HepG2 (cell line): ENCODE measurements at regions not wholly inside any gene's neighbourhood (a gene's known extent, or its start where the extent isn't known, plus 50 kb on each side); places are given as distances from the start of the nearest gene placed in this dataset.
A peak's percentile ranks its signal among the peaks of the same experiment; 100 is the strongest.

Source experiments
- ATAC-seq: fragments of 200-7000 bp; cut with Tn5 transposase; 3 replicates; pipeline ENCODE4 v1.9.1; 2020; ENCODE audit warnings: mild to moderate bottlenecking, moderate library complexity
- BruUV-seq: library from RNA; stranded (reverse); fragments of 400-500 nt; replicated peaks from 2 replicates; lab custom pipeline; 2021; lab: Mats Ljungman, UMichigan
- CTCF ChIA-PET: fragments of 300-600 bp; formaldehyde crosslinking; extraction: SDS; loops from one replicate; lab custom pipeline; 2021; ENCODE audit warnings: low total read pairs, inconsistent platforms, low intra/inter-chr PET ratio; lab: Yijun Ruan, JAX
- POLR2A ChIA-PET: fragments of 350-600 bp; sonication (Branson Sonifier 250); formaldehyde crosslinking; loops from one replicate; lab custom pipeline; 2020; ENCODE audit warnings: antibody characterized with exemption, inconsistent platforms; lab: Yijun Ruan, JAX
- DNase-seq: peaks from one replicate; pipeline ENCODE4 v3.0.0-alpha.2; 2015; ENCODE audit warnings: low spot score
- FAIRE-seq: peaks from 3 replicates; lab custom pipeline; 2011; peaks lifted over from hg19 to GRCh38; lab: Jason Lieb, UNC
- H2AFZ ChIP-seq: one replicate; pipeline ENCODE4 v1.6.1; 2011; ENCODE audit warnings: low read length, inconsistent platforms
- H3K27ac ChIP-seq: fragments of 300-600 bp; 3 replicates; pipeline ENCODE4 v1.8.0; 2011; ENCODE audit warnings: mixed run types, mild to moderate bottlenecking, mixed read lengths, low read length, inconsistent platforms; ENCODE audit not compliant: insufficient read depth; ENCODE audit errors: extremely low read length
- H3K27me3 ChIP-seq, 2 experiments: fragments of 200-600 bp in 1 of 2; 2 replicates in 1 of 2; 3 replicates in 1 of 2; pipeline versions ENCODE4 v1.6.0 to v1.8.0; 2011; ENCODE audit warnings: low read length in 2 of 2, mild to moderate bottlenecking in 2 of 2, moderate library complexity in 2 of 2, inconsistent platforms in 1 of 2; ENCODE audit not compliant: insufficient read depth in 2 of 2, control insufficient read depth in 1 of 2
- H3K36me3 ChIP-seq, 2 experiments: fragments of 200-600 bp in 1 of 2; replicated peaks in 1 of 2; 2 replicates in 1 of 2; 3 replicates in 1 of 2; pipeline versions ENCODE4 v1.5.1 to v1.8.0; 2011; ENCODE audit warnings: low read length in 2 of 2, inconsistent platforms in 1 of 2; ENCODE audit not compliant: insufficient read depth in 2 of 2, control insufficient read depth in 1 of 2
- H3K4me1 ChIP-seq: 2 replicates; pipeline ENCODE4 v1.5.1; 2012; ENCODE audit warnings: low read length, inconsistent platforms; ENCODE audit not compliant: insufficient read depth
- H3K4me2 ChIP-seq: 2 replicates; pipeline ENCODE4 v1.6.0; 2011; ENCODE audit warnings: low read depth, low read length, inconsistent platforms
- H3K4me3 ChIP-seq, 3 experiments: fragments of 200-600 bp in 1 of 3; sonication (generic), shearing (Covaris generic) in 1 of 3; replicated peaks in 1 of 3; 2 replicates each; pipeline ENCODE4 v1.5.1; 2011 to 2016; ENCODE audit warnings: low read length in 3 of 3, inconsistent platforms in 2 of 3, low read depth in 2 of 3, mild to moderate bottlenecking in 2 of 3, control low read depth in 1 of 3, mixed read lengths in 1 of 3; ENCODE audit not compliant: insufficient read depth in 1 of 3
- H3K79me2 ChIP-seq: one replicate; pipeline ENCODE4 v1.6.1; 2011; ENCODE audit warnings: low read length, inconsistent platforms; ENCODE audit not compliant: insufficient read depth
- H3K9ac ChIP-seq: 2 replicates; pipeline ENCODE4 v1.6.0; 2011; ENCODE audit warnings: mild to moderate bottlenecking, low read depth, low read length, inconsistent platforms; ENCODE audit not compliant: insufficient read depth
- H3K9me3 ChIP-seq: 2 replicates; pipeline ENCODE4 v1.5.1; 2012; ENCODE audit warnings: mild to moderate bottlenecking, low read length
- H4K20me1 ChIP-seq: 2 replicates; pipeline ENCODE4 v1.6.0; 2011; ENCODE audit warnings: inconsistent platforms, mild to moderate bottlenecking, low read length, moderate library complexity; ENCODE audit not compliant: insufficient read depth
- ATF7-NPFF ChIP-seq: sonication (generic); formaldehyde crosslinking; IDR thresholded peaks from 2 replicates; pipeline ENCODE4 v1.8.1; 2023; ENCODE audit warnings: mild to moderate bottlenecking, low read depth, missing genetic modification reagents, moderate library complexity
- CEBPB ChIP-seq: IDR thresholded peaks from 2 replicates; pipeline ENCODE4 v1.6.1; 2011; ENCODE audit warnings: low read depth, low read length, improper control_type of control experiment, borderline replicate concordance
- DNMT1 ChIP-seq: sonication (generic); formaldehyde crosslinking; IDR thresholded peaks from 2 replicates; pipeline ENCODE4 v1.5.1; 2020; ENCODE audit warnings: mild to moderate bottlenecking, missing genetic modification reagents
- GTF2F1 ChIP-seq: fragments of 150-350 bp; IDR thresholded peaks from 2 replicates; pipeline ENCODE4 v1.6.1; 2014; ENCODE audit warnings: low read length
- NR2F6 ChIP-seq, 2 experiments: IDR thresholded peaks; 2 replicates each; pipeline ENCODE4 v1.6.1; 2016; ENCODE audit warnings: antibody characterized with exemption in 1 of 2, mild to moderate bottlenecking in 1 of 2
- POGZ ChIP-seq: sonication (generic); formaldehyde crosslinking; IDR thresholded peaks from 2 replicates; pipeline ENCODE4 v1.4.0; 2020; ENCODE audit warnings: mild to moderate bottlenecking, missing genetic modification reagents
- ZNF234 ChIP-seq: sonication (generic); formaldehyde crosslinking; conservative IDR thresholded peaks from 2 replicates; pipeline ENCODE4 v1.5.1; 2020; ENCODE audit warnings: mild to moderate bottlenecking, missing genetic modification reagents
- WGBS: methylation state at CpG from one replicate; pipeline ENCODE4 v1.1.6; 2017; ENCODE audit warnings: low lambda C conversion rate; 5-methylcytosine and 5-hydroxymethylcytosine counted together
- in situ Hi-C: cut with HindIII; loops from 2 replicates; pipeline ENCODE4 v1.10.0; 2017; ENCODE audit warnings: low pct_unique_long_range_greater_than_20kb; ENCODE audit not compliant: extremely low pct_ligation_motif_present
- intact Hi-C: fragments of 100-400 bp; cut with micrococcal nuclease; formaldehyde crosslinking; loops from one replicate; pipeline ENCODE4 v1.10.0; 2022; ENCODE audit not compliant: unreplicated experiment
- TF ChIP-seq, protein P1 (sequence below), 2 experiments: sonication (generic) in 1 of 2; formaldehyde crosslinking in 1 of 2; IDR thresholded peaks; 2 replicates each; pipeline versions ENCODE4 v1.4.0 to v1.6.1; 2016 to 2020; ENCODE audit warnings: borderline replicate concordance in 1 of 2, low read depth in 1 of 2, mild to moderate bottlenecking in 1 of 2, missing genetic modification reagents in 1 of 2
- TF ChIP-seq, protein P2 (sequence below): sonication (generic); formaldehyde crosslinking; IDR thresholded peaks from 2 replicates; pipeline ENCODE4 v1.5.1; 2020; ENCODE audit warnings: mild to moderate bottlenecking, moderate library complexity, missing genetic modification reagents

DNA sequence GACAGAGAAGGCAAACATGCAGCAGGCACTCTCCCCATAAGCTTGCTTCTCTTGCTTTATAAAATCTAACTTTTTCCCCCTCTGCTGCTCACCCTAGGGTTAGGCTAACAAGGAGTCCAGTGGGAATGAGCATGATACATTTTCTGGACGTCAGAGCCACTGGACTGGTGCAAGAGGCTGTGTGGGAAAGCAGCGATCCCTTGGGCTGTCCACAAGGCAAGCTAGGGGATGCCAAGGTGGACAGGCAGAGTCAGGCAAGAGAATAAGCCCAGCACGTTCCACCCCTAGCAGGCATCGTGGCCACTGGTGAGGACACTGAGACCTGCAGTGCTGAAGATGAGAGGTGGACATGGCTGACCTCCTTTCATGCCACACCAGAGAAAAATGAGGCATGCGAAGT lies 290.9 kb upstream of the ZMIZ1 start (continued):
- TF ChIP-seq CEBPB, result no peak

DNA sequence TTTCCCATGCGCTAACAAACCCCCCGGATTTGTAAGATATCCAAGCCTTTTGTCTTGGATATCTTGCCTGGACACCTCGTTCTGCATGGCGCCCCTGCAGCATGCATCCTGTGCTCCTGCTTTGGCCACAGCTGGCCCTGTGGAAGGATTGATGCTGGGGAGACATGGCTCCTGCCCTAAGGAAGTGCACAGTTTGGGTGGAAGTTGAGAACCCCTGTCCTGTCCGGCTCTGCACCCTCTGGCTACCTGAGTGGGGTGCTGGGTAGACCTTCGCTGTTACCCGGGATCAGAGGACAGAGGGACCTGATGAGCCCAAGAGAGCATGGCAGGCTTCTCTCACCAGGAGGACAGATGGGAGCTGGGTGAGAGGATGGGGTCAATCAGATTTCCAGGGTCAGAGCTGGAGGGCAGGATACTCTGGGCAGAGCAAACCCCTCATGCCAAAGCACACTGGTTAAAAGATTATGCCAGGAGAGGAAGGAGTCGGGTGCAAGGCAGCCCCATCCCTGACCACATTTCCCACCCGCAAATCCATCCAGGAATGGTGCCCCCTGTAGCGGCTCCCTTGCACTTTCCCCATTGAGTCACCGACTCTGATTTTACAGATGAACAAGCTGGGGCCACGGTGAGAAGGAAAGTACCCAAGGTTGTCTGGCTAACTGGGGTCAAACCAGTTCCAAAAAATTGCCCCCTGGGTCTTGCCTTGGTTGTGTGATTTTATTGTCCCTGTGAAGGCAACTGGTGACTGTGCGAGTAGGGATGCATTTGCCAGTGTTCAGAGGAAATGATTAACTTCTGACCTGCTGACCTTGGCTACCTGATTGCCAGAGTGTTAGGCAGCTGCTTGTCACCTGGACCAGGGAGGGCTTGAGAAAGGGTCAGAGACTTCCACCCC lies 290.1 kb upstream of the ZMIZ1 start:
- H3K4me1 ChIP-seq, result peaks cover 36% of the 10 kb centered on the region
- no peak overlapping the region for H3K4me3 ChIP-seq
- H3K9me3 ChIP-seq, result no peaks in the 10 kb centered on the region
- no peak for FAIRE-seq
- no peaks in the 10 kb centered on the region for H4K20me1 ChIP-seq
- no peak for TF ChIP-seq POGZ (CRISPR knock-in tag)
- TF ChIP-seq ZNF234 (CRISPR knock-in tag), result no peak
- peak; percentile 52 for TF ChIP-seq NR2F6 (IDR thresholded peaks at IDR 0.05)
- TF ChIP-seq NR2F6 (CRISPR knock-in tag; IDR thresholded peaks at IDR 0.05), result peak; percentile 48; the same call in 1 of the 2 replicates
- no peak for TF ChIP-seq DNMT1 (CRISPR knock-in tag)
- TF ChIP-seq, protein P1, sequence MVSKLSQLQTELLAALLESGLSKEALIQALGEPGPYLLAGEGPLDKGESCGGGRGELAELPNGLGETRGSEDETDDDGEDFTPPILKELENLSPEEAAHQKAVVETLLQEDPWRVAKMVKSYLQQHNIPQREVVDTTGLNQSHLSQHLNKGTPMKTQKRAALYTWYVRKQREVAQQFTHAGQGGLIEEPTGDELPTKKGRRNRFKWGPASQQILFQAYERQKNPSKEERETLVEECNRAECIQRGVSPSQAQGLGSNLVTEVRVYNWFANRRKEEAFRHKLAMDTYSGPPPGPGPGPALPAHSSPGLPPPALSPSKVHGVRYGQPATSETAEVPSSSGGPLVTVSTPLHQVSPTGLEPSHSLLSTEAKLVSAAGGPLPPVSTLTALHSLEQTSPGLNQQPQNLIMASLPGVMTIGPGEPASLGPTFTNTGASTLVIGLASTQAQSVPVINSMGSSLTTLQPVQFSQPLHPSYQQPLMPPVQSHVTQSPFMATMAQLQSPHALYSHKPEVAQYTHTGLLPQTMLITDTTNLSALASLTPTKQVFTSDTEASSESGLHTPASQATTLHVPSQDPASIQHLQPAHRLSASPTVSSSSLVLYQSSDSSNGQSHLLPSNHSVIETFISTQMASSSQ (IDR thresholded peaks at IDR 0.05; ENCODE audit: low read depth), result no peak; the same call in 1 of the 2 replicates
- TF ChIP-seq, protein P1 (CRISPR knock-in tag; IDR thresholded peaks at IDR 0.05; ENCODE audit: borderline replicate concordance), result 0 out of 2 replicates have a peak, but pooled peaks have one; percentile 37
- no peak for TF ChIP-seq ATF7-NPFF (CRISPR knock-in tag)
- TF ChIP-seq GTF2F1, result no peak
- TF ChIP-seq, protein P2, sequence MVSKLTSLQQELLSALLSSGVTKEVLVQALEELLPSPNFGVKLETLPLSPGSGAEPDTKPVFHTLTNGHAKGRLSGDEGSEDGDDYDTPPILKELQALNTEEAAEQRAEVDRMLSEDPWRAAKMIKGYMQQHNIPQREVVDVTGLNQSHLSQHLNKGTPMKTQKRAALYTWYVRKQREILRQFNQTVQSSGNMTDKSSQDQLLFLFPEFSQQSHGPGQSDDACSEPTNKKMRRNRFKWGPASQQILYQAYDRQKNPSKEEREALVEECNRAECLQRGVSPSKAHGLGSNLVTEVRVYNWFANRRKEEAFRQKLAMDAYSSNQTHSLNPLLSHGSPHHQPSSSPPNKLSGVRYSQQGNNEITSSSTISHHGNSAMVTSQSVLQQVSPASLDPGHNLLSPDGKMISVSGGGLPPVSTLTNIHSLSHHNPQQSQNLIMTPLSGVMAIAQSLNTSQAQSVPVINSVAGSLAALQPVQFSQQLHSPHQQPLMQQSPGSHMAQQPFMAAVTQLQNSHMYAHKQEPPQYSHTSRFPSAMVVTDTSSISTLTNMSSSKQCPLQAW (CRISPR knock-in tag), result peak; percentile 68
- no peak overlapping the region for H3K4me2 ChIP-seq
- no peaks in the 10 kb centered on the region for H3K36me3 ChIP-seq
- intact Hi-C loops (loop anchor here (5.0 to 10.0 kb wide), 3 partner anchors 124 to 731 kb away; no protein-coding TSS in a partner anchor), in situ Hi-C loops (no loop called here)
- DNase-seq, result peak; percentile 28
- ATAC-seq, result 0 out of 3 replicates have a peak, but pooled peaks have one; percentile 6
- no peak overlapping the region for H3K27ac ChIP-seq
- POLR2A ChIA-PET, result no interaction called here
- H3K79me2 ChIP-seq, result no peaks in the 10 kb centered on the region
- H2AFZ ChIP-seq, result no peak overlapping the region
- no peak overlapping the region for H3K9ac ChIP-seq
- CTCF ChIA-PET, result no interaction called here
- no TSS peak for BruUV-seq
- WGBS, result 48% methylated on average over 9 of the region's 13 CpGs
- H3K27me3 ChIP-seq, result no peaks in the 10 kb centered on the region; a peak in 2 of 5 replicates
